HG03571 (cell line): ENCODE measurements at regions not wholly inside any gene's neighbourhood (a gene's known extent, or its start where the extent isn't known, plus 50 kb on each side); places are given as distances from the start of the nearest gene placed in this dataset.

ENCODE experiments used
- ATAC-seq: cut with Tn5 transposase; IDR thresholded peaks from one replicate; pipeline ENCODE4 v1.9.1; 2021; ENCODE audit not compliant: unreplicated experiment

GRCh38 chr2:62284471-62284870 is 88.6 kb downstream of the B3GNT2 start:
- no peak for ATAC-seq

GRCh38 chr2:62283147-62283546 is 87.2 kb downstream of the B3GNT2 start:
- ATAC-seq = no peak

GRCh38 chr2:62281663-62282062 is 85.7 kb downstream of the B3GNT2 start:
- ATAC-seq = no peak

- ATAC-seq = no peak
Measured at GRCh38 chr2:62277688-62278087, 81.8 kb downstream of the B3GNT2 start.
